Uterus (tissue), 3 donors: ENCODE measurements at regions not wholly inside any gene's neighbourhood (a gene's known extent, or its start where the extent isn't known, plus 50 kb on each side); places are given as distances from the start of the nearest gene placed in this dataset.

ENCODE experiments used
- DNase-seq, 2 donors: peaks; one replicate each; pipeline ENCODE4 v3.0.0-alpha.2; 2019 to 2020
- H3K27ac ChIP-seq, 2 donors: fragments of 200-600 bp; sonication (generic); 1 replicate in 1 of 2; 2 replicates in 1 of 2; pipeline ENCODE4 v1.5.1; 2016 to 2018
- H3K27me3 ChIP-seq, 2 donors: fragments of 200-600 bp; sonication (generic); one replicate each; pipeline ENCODE4 v1.5.1; 2018 to 2019; ENCODE audit warnings: control low read depth in 1 of 2
- H3K36me3 ChIP-seq, 2 donors: fragments of 200-600 bp; sonication (generic); one replicate each; pipeline ENCODE4 v1.5.1; 2019; ENCODE audit warnings: control low read depth in 1 of 2
- H3K4me1 ChIP-seq, 2 donors: fragments of 200-600 bp; sonication (generic); one replicate each; pipeline ENCODE4 v1.5.1; 2018 to 2019; ENCODE audit warnings: control low read depth in 1 of 2
- H3K4me3 ChIP-seq, 2 donors: fragments of 200-600 bp; sonication (generic); 1 replicate in 1 of 2; 2 replicates in 1 of 2; pipeline ENCODE4 v1.5.1; 2018 to 2019; ENCODE audit warnings: mild to moderate bottlenecking in 1 of 2
- H3K9me3 ChIP-seq, 2 donors: fragments of 200-600 bp; sonication (generic); one replicate each; pipeline ENCODE4 v1.5.1; 2019; ENCODE audit warnings: control low read depth in 1 of 2
- CTCF ChIP-seq, 4 experiments: fragments of 200-600 bp in 2 of 4; fragments of 450-650 bp in 2 of 4; sonication (generic) in 2 of 4; IDR thresholded peaks; one replicate each; pipeline ENCODE4 v1.5.1; 2016 to 2019; ENCODE audit warnings: antibody characterized with exemption in 4 of 4, mild to moderate bottlenecking in 2 of 4, moderate library complexity in 1 of 4
- POLR2A ChIP-seq, 2 donors: fragments of 450-650 bp; IDR thresholded peaks; one replicate each; pipeline ENCODE4 v1.6.1; 2016; ENCODE audit warnings: antibody characterized with exemption in 2 of 2, mild to moderate bottlenecking in 1 of 2, moderate library complexity in 1 of 2
- intact Hi-C: fragments of 100-400 bp; cut with DNase I; formaldehyde crosslinking; loops from one replicate; pipeline ENCODE4 v1.15.1; 2023; ENCODE audit warnings: low total_unique reads
- donor health status: DM: yes; HTN: yes; CAD: no.

DNA sequence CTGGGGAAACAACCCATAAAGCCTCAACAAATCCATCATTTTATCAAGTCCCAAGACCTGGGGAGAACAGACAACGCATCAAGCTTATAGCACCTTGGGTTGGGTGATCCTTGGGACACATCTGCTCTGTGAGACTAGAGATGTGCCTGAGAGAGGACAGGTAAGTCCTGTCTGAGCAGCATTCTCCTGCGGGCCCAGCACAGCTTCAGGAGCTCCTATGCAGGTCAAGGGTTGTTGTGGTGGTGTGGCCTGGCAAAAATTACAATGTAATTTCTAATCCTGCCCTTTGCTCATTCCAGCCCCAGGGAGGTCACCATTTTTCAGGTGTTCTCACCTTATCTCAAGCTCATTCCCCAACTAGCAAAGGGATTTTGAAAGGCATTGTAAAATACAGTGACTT lies 608.1 kb upstream of the CAMK1G start:
- no peaks in the 10 kb centered on the region for H3K36me3 ChIP-seq
- H3K4me3 ChIP-seq = no peak overlapping the region
- H3K27ac ChIP-seq = no peak overlapping the region
- no peak for DNase-seq
- no peaks in the 10 kb centered on the region for H3K4me1 ChIP-seq
- TF ChIP-seq CTCF (IDR thresholded peaks at IDR 0.05) (no peak), POLR2A (IDR thresholded peaks at IDR 0.05) (no peak)
- no peaks in the 10 kb centered on the region for H3K27me3 ChIP-seq
- intact Hi-C loops = no loop called here
- no peaks in the 10 kb centered on the region for H3K9me3 ChIP-seq

- Histone ChIP-seq H3K27ac (no peak overlapping the region), H3K4me3 (no peak overlapping the region), H3K9me3 (no peaks in the 10 kb centered on the region), H3K36me3 (no peaks in the 10 kb centered on the region), H3K4me1 (no peaks in the 10 kb centered on the region), H3K27me3 (no peaks in the 10 kb centered on the region)
- TF ChIP-seq POLR2A (IDR thresholded peaks at IDR 0.05) = no peak
- TF ChIP-seq CTCF (IDR thresholded peaks at IDR 0.05) = no peak
- intact Hi-C loops = no loop called here
- no peak for DNase-seq
Observed at GRCh38 chr1:208977012-208977411, 606.5 kb upstream of the CAMK1G start.

DNA sequence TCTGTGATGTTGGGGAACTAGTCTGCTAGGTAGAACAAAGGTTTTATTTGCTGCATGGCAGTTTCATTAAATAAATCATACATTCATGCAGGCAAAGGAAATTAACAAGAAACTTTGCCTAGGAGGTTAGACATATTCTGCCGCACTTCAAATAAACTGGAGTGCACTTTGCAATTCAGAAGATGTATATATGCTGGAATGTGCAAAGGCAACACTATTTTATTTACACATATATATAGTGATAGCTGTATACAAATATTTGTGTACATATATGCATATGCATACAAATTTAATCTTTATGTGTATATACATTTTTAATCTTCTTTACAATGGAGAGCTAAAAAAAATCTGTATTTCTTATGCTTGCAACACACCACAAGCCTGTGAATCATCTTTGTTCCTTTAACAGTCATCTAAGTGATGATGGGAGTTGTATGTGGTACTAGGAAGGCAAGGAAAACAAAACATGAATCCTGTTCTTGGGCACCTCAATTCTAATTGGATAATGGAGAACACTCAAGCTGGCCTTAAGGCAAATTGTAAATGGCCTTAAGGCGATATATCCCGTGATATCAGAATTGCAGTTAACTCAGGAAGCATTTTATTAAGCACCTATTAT lies 605.8 kb upstream of the CAMK1G start:
- Histone ChIP-seq H3K36me3 (no peaks in the 10 kb centered on the region), H3K9me3 (no peaks in the 10 kb centered on the region), H3K4me3 (no peak overlapping the region), H3K27ac (no peak overlapping the region), H3K27me3 (no peaks in the 10 kb centered on the region), H3K4me1 (no peaks in the 10 kb centered on the region)
- TF ChIP-seq CTCF (IDR thresholded peaks at IDR 0.05) = no peak
- no peak for TF ChIP-seq POLR2A (IDR thresholded peaks at IDR 0.05)
- DNase-seq = no peak
- intact Hi-C loops = no loop called here

DNA sequence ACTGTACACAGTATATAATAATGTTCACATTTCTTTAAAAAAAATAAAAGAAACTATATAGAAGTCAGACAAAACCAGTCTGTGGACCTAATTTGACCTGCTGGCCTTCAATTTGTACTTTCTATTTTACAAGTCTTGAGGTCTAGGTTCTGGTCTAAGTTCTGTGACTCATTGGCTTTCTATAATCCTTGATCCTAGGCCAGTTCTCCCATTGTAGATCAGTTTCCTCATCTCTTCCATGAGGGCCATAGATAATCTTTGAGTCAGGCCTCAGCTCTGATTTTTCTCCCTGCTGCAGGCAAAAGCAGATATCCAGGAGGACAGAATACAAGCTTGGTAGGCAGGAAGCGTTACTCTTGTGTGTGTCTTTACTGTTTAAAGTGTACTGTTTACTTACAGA lies 603.7 kb upstream of the CAMK1G start:
- H3K27ac ChIP-seq = no peak overlapping the region
- no peaks in the 10 kb centered on the region for H3K27me3 ChIP-seq
- no peak for DNase-seq
- TF ChIP-seq CTCF (IDR thresholded peaks at IDR 0.05) = no peak
- TF ChIP-seq POLR2A (IDR thresholded peaks at IDR 0.05) = no peak
- no peaks in the 10 kb centered on the region for H3K36me3 ChIP-seq
- H3K4me3 ChIP-seq = no peak overlapping the region
- no peaks in the 10 kb centered on the region for H3K4me1 ChIP-seq
- intact Hi-C loops = no loop called here
- no peaks in the 10 kb centered on the region for H3K9me3 ChIP-seq

GRCh38 chr1:208980605-208981004 lies 602.9 kb upstream of the CAMK1G start:
- Histone ChIP-seq H3K9me3 (no peaks in the 10 kb centered on the region), H3K27me3 (no peaks in the 10 kb centered on the region), H3K27ac (no peak overlapping the region), H3K4me1 (no peaks in the 10 kb centered on the region), H3K36me3 (no peaks in the 10 kb centered on the region), H3K4me3 (no peak overlapping the region)
- DNase-seq = no peak
- no peak for TF ChIP-seq POLR2A (IDR thresholded peaks at IDR 0.05)
- no peak for TF ChIP-seq CTCF (IDR thresholded peaks at IDR 0.05)
- intact Hi-C loops = no loop called here
